ENCODE measurements at regions not wholly inside any gene's neighbourhood (a gene's known extent, or its start where the extent isn't known, plus 50 kb on each side); places are given as distances from the start of the nearest gene placed in this dataset.

DNA sequence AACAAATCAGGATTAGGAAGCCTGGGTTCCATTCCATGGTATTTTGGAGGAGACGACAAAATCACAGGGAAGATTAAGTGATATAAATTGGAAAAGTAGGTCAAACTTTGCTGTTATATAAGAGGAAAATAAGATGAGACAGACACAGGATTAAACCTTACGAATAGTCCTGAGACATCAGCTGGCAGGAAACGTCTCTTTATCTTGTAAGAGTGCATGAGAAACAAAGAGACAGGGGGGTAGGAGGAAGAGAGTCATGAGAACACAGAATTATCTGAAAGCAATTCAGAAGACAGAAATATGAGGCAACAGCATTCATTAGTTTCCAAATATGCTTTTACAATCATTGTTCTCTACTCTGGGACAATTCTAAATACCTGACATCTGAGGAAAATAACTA lies 310.6 kb upstream of the MIR17HG start:
- no peak for TF ChIP-seq POLR2A (IDR thresholded peaks at IDR 0.05; ENCODE audit: low read depth, low read length)
- no peak for TF ChIP-seq POLR2AphosphoS5 (IDR thresholded peaks at IDR 0.05; ENCODE audit: low read depth, low read length)

Data from GM12892 (cell line).